HCT116 (cell line): ENCODE measurements at regions not wholly inside any gene's neighbourhood (a gene's known extent, or its start where the extent isn't known, plus 50 kb on each side); places are given as distances from the start of the nearest gene placed in this dataset.

Source experiments
- EGR1 ChIP-seq: IDR thresholded peaks from 2 replicates; pipeline ENCODE4 v1.6.1; 2012; ENCODE audit warnings: low read depth
- TF ChIP-seq, protein P1 (sequence below), 3 experiments: fragments of 200-600 bp in 1 of 3; sonication (generic) in 1 of 3; IDR thresholded peaks in 2 of 3; conservative IDR thresholded peaks in 1 of 3; 2 replicates each; pipeline ENCODE4 v1.5.1; 2012 to 2017; ENCODE audit warnings: low read depth in 2 of 3, low read length in 2 of 3, antibody characterized with exemption in 1 of 3, borderline replicate concordance in 1 of 3, control low read depth in 1 of 3, mild to moderate bottlenecking in 1 of 3, mixed read lengths in 1 of 3, mixed run types in 1 of 3, moderate library complexity in 1 of 3; ENCODE audit not compliant: insufficient read depth in 1 of 3

DNA sequence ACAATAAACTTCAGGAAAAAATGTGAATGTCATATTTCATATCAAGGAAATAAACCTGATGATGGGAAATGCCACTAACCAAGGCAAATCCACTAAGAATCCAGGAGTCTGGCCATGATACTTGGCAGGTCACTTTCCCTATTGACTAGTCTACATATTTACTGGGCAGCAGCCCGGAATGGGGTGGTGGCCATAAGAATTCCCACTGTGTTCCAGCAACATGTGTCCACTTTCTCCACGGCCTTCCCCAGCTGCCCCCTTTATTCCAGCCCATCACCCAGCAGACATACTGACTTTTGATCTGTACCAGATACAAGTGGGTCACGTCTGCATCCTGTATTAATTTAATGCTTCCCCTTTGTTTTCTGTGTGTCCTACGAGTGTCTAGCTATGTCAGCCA is 234.5 kb upstream of the PRDM1 start:
- TF ChIP-seq, protein P1, sequence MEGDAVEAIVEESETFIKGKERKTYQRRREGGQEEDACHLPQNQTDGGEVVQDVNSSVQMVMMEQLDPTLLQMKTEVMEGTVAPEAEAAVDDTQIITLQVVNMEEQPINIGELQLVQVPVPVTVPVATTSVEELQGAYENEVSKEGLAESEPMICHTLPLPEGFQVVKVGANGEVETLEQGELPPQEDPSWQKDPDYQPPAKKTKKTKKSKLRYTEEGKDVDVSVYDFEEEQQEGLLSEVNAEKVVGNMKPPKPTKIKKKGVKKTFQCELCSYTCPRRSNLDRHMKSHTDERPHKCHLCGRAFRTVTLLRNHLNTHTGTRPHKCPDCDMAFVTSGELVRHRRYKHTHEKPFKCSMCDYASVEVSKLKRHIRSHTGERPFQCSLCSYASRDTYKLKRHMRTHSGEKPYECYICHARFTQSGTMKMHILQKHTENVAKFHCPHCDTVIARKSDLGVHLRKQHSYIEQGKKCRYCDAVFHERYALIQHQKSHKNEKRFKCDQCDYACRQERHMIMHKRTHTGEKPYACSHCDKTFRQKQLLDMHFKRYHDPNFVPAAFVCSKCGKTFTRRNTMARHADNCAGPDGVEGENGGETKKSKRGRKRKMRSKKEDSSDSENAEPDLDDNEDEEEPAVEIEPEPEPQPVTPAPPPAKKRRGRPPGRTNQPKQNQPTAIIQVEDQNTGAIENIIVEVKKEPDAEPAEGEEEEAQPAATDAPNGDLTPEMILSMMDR (IDR thresholded peaks at IDR 0.05 in 2 of 3, conservative IDR thresholded peaks at IDR 0.05 in 1 of 3; ENCODE audit: borderline replicate concordance in 1 of 3, insufficient read depth in 1 of 3, low read depth in 2 of 3, low read length in 2 of 3): no peak
- TF ChIP-seq EGR1: no peak
